Forelimb muscle (tissue), 1 donor: ENCODE measurements at regions not wholly inside any gene's neighbourhood (a gene's known extent, or its start where the extent isn't known, plus 50 kb on each side); places are given as distances from the start of the nearest gene placed in this dataset.

Source experiments
- DNase-seq: peaks from one replicate; pipeline ENCODE4 v3.0.0-alpha.2; 2013; ENCODE audit warnings: low read depth

GRCh38 chr14:96617635-96618034, 115.5 kb downstream of the PAPOLA start:
- DNase-seq = no peak

GRCh38 chr14:96622926-96623325, 120.7 kb downstream of the PAPOLA start:
- DNase-seq = no peak

- no peak for DNase-seq
Observed at GRCh38 chr14:96623676-96624484, 121.7 kb downstream of the PAPOLA start.

GRCh38 chr14:96624661-96625425, 122.7 kb downstream of the PAPOLA start:
- DNase-seq = no peak

DNA sequence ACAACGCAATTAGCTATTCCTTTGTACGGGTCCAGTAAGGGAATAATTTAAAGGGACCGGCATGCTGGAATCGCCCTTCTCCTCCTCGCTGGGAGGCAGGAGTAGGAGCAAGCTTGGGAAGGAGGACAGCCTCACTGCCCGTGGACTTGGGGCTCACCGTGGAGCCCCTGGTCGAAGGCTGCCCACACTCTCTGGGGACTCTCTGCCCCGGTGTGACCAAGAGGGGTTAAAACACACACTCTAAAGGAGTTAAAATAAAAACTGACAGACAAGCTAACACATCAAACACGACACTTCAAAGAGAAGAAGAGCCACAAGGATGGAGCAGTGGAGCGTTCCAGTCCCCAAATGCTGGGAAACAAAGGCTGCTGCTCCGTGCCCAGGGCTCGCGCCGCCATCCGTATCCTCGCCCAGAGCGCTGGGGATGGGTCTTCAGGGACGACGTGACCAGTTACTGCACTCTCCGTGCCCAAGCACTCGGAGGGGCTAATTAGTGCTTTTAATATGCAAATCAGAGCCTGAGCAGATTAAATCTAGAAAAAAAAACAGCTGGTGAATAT, 123.3 kb downstream of the PAPOLA start:
- no peak for DNase-seq

DNA sequence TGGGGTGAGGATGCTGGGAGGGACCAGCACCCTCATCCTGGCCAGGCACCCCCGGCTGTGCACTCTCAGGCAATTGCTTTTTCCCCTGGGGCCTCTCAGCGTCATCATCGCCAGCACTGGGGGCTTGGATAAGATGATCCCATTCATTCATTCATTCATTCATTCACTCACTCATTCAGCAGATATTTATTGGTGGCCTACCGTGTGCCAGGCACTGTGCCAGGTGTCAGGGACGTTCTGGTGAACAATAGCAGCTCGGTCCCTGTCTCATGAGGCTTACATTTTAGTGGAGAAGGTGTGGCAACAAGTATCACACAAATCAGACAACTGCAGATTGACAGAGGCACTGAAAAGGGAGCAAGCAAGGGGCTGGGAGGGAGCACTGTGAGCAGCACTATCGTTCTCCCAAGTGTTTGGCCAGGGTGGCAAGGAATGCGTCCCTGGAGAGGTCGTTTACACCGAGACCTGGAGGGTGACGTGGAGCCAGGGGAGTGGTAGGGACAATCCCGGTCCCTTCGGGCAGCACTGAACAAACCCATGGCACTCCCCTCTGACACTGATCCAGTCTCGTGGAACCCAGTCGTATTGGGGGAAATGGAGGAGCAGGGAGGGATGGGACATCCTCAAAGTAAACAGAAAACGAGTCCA, 124.1 kb downstream of the PAPOLA start:
- no peak for DNase-seq

DNA sequence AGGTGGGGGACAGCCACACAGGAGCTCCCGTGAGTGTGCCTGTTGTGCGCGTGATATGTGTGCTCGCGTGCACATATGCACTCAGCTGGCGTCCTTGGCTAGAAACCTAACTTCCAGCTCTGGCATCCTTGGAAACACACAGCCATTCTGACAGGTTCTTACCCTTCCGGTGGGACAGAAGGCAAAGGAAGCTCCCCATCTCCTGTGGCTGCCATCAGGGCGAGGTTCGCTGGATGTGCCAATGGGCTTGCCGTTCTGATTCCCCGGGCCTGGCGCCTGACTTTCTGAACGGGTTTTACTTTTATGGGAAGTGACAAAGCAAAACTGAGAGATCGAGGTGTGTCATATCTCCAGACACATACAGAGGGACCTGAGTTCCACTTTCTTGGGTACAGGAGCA, 124.7 kb downstream of the PAPOLA start:
- no peak for DNase-seq

DNA sequence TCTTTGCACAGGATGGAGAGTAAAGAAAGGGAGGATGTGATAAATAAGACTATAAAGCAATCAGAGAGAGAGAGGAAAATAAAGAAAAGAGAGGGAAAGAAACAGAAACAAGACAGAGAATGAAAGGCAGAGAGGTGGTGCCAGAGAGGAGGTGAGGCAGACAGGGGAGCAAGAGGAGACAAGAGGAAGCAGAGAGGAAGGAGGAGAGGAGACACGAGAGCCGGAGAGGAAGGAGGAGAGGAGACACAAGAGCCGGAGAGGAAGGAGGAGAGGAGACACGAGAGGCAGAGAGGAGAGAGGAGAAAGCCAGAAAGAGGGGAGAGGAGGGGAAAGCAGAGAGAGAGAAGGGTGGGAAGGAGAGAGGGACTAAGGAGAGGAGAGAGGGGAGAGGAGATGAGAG, 125.2 kb downstream of the PAPOLA start:
- no peak for DNase-seq

DNA sequence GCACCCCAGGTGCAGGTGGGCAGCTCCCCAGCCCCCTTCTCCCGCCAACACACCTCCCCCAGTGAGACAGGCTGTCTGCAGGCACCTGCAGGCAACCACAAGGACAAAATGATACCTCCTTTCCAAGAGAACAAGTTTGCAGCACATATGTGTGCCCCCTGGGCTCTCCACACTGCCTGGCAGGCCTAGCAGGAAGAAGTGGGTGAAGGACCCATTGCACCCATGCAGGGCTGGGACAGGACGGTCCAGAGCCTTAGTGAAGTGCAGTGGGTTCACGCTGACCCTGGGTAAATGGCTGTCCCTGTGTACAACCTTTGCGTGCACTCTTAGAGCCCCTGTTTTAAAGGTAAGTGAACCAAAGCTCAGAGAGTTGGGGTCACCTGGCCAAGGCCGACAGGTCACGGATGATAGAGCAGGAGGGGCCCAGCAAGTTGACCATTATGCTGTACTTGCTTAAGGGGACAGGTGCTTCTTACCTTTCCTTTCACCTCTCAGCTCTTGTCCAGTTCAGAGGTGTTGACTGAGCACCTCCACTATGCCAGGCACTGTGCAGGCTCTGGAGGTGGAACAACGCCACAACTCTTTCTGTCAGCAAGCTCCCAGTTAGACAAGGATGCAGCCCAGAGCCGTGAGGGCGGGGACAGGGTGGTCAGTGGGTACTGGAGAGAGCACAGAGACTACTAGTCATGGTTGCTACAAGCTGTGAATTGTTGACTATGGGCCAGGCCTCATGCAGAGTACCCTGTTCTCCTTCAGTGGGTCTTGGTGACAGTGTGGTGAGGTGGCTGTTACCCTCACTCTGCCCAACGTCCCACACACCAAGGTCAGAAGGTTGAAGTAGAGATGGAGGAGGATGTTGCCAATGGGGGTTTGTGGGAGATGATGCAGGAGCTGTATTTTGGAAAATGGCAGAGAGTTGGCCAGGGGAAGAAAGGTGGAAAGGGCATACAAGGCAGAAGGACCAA, 125.9 kb downstream of the PAPOLA start:
- no peak for DNase-seq

DNA sequence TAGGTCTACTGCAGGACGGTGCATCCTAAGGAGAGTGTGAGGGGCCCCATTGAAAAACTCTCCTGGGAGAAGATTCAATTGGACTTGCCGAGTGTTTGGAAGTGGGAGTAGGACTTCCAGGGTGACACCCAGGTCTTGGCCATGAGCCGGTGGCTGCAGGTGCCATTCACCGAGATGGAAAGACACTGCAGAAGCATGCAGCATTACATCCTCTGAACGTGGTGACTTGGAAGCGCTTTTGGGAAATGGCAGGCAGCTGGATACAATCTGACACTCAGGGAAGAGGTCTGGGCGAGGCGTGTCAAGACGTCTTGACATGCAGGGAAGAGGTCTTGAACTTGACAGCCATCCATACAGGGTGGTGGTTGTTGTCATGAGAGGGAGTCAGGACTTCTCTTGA, 126.9 kb downstream of the PAPOLA start:
- no peak for DNase-seq

DNA sequence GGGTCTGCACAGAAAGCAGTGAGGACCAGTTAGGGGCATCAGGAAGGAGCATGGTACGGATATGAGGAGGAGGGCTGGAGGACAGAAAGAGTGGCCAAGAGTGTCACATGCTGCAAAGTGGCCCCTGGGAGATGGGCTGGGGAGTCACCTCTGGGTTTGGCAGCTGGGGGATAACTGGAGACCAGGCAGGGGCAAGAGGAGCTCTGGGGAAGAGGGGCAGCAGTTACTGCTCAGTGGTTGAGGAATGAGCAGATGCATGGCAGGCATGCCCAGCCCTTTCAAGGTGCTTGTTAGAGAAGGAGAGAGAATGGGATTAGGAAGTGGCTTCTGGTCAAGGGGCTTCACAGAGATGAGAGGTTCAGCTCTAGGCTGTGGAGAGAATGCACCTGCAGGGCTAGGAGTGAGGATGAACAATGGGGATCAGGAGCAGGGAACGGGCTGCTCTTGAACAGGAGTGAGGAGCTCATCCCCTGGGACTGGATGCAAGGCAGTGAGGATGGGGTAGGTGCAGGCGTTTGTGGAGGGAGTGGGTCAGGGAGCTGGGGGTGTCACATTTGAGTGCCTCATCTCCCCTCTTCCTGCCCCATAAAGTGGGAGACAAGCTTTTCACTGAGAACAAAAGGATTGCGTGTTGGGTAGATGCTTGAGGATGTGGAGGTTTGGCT, 127.5 kb downstream of the PAPOLA start:
- no peak for DNase-seq

DNA sequence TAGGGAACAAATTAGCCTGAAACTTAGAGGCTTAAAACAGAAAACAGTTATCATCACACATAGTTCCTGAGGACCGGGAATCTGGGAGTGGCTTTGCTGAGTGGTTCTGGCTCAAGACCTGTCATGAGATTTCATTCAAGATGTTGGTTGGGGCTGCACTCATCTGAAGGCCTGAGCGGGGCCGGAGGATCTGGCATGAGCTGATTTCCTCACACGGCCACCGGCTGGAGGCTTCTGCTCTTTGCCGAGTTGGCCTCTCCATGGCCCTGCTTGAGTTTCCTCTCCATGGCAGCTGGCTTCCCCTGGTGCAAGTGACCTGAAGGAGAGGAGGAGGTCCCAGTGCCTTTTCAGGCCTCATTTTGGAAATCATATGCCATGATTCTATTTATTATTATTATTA, 128.1 kb downstream of the PAPOLA start:
- no peak for DNase-seq

DNA sequence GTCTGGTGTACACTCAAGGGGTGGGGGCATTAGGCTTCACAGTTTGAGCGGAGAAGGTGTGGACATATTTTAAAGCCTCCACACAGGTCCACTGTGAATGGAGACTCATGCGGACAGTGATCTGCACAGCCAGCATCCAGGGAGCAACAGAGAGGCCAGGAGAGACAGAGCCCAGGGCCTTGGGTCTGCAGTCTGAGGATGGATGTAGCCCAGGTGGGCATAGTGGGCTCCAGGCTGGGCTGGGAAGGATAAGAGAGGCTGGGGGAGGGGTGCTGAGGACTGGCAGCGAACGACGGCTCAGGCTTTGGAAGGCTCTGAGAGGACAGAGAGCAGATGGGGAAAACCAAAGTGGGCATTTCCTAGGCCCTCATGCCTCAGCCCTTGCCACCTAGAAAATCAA, 128.8 kb downstream of the PAPOLA start:
- no peak for DNase-seq

GRCh38 chr14:96631621-96632362, 129.6 kb downstream of the PAPOLA start:
- DNase-seq = no peak

DNA sequence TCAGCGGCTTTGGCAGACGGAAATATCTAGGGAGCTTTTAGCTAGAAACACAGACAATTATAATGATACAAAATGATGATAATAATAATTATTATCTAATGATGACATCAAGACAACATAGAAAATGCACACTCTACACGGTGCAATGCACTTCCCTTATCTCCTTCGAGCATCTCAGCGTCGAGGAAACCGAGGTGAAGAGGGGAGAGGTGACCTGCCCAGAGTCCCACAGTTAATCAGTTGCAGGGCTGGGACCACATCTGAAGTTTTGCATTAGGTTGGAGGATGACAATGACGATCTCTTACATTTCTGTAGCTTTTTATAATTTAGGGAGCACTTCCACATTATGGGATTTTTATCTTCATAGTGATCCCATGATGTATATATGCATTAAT, 130.2 kb downstream of the PAPOLA start:
- no peak for DNase-seq

DNA sequence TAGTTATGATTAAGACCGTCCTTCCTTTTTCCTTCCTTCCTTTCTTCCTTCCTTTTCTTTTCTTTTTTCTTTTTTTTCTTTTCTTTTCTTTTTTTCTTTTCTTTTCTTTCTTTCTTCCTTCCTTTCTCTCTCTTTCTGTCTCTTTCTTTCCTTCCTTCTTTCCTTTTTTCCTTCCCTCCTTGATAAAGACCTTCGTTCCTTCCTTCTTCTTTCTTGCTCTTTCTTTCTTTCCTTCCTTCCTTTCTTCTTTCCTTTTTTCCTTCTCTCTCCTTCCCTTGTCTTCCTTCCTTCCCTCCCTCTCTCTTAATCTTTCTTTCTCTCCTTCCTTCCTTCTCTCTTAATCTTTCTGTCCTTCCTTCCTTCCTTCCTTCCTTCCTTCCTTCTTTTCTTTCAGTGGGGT, 130.9 kb downstream of the PAPOLA start:
- no peak for DNase-seq

DNA sequence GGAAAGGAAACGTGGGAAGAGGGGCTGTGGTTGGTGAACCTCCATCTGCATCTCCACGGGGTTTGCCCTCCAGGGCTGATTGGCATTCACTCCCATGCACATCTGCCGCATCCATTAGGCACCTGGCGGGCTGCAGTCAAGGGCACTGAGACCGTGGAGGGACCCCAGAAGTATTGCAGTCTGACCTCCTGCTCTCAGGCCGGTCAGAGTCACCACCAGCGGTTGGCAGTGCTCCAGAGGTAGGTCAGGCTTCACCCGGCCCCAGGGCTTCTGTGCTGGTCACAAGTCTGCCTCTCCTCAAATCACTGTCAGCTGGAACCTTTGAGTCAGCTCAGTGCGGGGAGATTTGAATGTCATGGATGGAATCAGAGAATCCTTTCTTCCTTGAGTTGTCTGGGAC, 132.3 kb downstream of the PAPOLA start:
- no peak for DNase-seq

DNA sequence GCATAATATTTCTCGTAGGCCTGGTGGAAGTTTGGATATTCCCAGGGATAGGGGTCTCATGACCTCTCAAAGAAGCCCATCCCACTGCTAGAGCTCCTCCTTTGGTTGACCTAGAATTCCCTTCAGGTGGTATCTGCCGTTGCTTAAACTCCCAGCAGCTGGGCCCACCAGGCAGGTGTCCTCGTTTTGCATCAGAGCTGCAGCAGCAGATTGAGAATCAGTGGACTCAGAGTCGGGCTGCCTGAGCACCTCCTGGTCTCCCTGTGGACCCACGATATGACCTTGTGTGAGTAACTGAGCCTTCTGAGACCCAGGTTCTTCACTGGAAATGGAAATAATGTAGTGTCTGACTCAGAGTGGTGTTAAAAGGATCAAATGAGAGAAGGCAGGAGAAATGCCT, 132.7 kb downstream of the PAPOLA start:
- DNase-seq = no peak

GRCh38 chr14:96635850-96636249, 133.7 kb downstream of the PAPOLA start:
- DNase-seq = no peak

GRCh38 chr14:96637521-96637920, 135.3 kb downstream of the PAPOLA start:
- DNase-seq = no peak
